ENCODE measurements at regions not wholly inside any gene's neighbourhood (a gene's known extent, or its start where the extent isn't known, plus 50 kb on each side); places are given as distances from the start of the nearest gene placed in this dataset.
"Not testable (repeated sequence)": the region's sequence is repeated elsewhere in the genome, so short reads cannot be mapped to it uniquely, and the experiment has no call there.

DNA sequence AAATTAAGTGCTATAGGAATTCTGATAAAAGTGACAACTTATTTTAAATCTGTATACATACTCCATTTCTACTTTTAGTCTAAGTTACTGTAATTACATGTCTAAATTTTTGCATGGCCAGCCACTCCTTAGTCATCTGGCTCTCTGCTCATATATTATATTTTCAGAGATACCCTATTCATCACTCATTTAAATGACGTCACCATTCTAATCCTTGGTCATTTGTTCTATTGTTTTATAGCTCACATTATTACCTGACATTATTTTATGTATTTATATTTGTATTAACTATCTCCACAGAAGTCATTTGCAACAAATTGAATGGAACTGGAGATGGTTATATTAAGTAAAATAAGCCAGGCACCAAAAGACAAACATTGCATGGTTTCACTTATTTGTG is 179.6 kb upstream of the CXorf51A start:
- Mint-ChIP-seq H3K27me3 (ENCODE audit: low read depth) (no peaks in the 10 kb centered on the region), H3K4me1 (ENCODE audit: low read depth) (no peaks in the 10 kb centered on the region), H3K9me3 (ENCODE audit: low read depth) (peaks cover 13% of the 10 kb centered on the region), H3K36me3 (ENCODE audit: low read depth) (no peaks in the 10 kb centered on the region), H3K27ac (ENCODE audit: unreplicated experiment) (no peak overlapping the region), H3K4me3 (ENCODE audit: unreplicated experiment) (no peak overlapping the region)
- no peak for DNase-seq (ENCODE audit: low spot score)
- TF ChIP-seq, protein P1, sequence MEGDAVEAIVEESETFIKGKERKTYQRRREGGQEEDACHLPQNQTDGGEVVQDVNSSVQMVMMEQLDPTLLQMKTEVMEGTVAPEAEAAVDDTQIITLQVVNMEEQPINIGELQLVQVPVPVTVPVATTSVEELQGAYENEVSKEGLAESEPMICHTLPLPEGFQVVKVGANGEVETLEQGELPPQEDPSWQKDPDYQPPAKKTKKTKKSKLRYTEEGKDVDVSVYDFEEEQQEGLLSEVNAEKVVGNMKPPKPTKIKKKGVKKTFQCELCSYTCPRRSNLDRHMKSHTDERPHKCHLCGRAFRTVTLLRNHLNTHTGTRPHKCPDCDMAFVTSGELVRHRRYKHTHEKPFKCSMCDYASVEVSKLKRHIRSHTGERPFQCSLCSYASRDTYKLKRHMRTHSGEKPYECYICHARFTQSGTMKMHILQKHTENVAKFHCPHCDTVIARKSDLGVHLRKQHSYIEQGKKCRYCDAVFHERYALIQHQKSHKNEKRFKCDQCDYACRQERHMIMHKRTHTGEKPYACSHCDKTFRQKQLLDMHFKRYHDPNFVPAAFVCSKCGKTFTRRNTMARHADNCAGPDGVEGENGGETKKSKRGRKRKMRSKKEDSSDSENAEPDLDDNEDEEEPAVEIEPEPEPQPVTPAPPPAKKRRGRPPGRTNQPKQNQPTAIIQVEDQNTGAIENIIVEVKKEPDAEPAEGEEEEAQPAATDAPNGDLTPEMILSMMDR (IDR thresholded peaks at IDR 0.05): no peak

DNA sequence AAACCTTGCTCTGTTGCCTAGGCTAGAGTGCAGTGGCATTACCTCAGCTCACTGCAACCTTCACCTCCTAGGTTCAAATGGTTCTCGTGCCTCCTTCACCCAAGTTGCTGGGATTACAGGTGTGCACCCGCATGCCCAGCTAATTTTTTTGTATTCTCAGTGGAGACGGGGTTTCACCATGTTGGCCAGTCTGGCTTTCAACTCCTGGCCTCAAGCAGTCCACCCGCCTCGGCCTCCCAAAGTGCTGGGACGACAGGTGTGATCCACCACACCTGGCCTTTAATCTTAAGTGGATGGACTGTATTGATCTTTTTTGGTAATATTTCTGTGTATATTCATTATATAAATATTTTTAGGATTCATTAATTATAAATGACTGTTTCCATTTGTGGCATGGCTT is 158.7 kb upstream of the CXorf51A start:
- H3K9me3 Mint-ChIP-seq (ENCODE audit: low read depth): peaks cover 19% of the 10 kb centered on the region
- H3K27ac Mint-ChIP-seq (ENCODE audit: unreplicated experiment): no peak overlapping the region
- H3K4me1 Mint-ChIP-seq (ENCODE audit: low read depth): no peaks in the 10 kb centered on the region
- no peaks in the 10 kb centered on the region for H3K27me3 Mint-ChIP-seq (ENCODE audit: low read depth)
- no peak for DNase-seq (ENCODE audit: low spot score)
- no peak overlapping the region for H3K4me3 Mint-ChIP-seq (ENCODE audit: unreplicated experiment)
- TF ChIP-seq, protein P1 (IDR thresholded peaks at IDR 0.05): no peak
- no peaks in the 10 kb centered on the region for H3K36me3 Mint-ChIP-seq (ENCODE audit: low read depth)

DNA sequence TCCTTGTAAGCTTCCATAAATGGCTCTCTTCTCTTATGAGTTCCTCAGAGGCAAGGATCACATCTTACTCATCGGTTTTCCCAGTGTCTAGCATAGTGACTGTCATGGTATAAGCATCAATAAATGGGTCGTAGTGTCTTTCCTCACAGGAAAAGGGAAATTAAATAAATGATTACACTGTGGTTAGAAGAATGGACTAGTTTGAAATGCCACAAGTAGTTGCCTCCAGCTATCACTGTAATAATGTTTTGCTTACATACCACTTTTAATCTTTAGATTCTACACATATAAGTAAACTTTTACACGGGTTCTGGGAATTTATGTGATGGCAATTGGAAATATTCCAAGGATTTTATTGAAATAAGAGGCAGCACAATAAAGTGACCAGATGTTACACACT is 152.8 kb upstream of the CXorf51A start:
- H3K27ac Mint-ChIP-seq (ENCODE audit: unreplicated experiment): no peak overlapping the region
- no peaks in the 10 kb centered on the region for H3K27me3 Mint-ChIP-seq (ENCODE audit: low read depth)
- DNase-seq (ENCODE audit: low spot score): no peak
- no peaks in the 10 kb centered on the region for H3K4me1 Mint-ChIP-seq (ENCODE audit: low read depth)
- H3K9me3 Mint-ChIP-seq (ENCODE audit: low read depth): peaks cover 41% of the 10 kb centered on the region
- H3K4me3 Mint-ChIP-seq (ENCODE audit: unreplicated experiment): no peak overlapping the region
- no peaks in the 10 kb centered on the region for H3K36me3 Mint-ChIP-seq (ENCODE audit: low read depth)
- TF ChIP-seq, protein P1 (IDR thresholded peaks at IDR 0.05): no peak

DNA sequence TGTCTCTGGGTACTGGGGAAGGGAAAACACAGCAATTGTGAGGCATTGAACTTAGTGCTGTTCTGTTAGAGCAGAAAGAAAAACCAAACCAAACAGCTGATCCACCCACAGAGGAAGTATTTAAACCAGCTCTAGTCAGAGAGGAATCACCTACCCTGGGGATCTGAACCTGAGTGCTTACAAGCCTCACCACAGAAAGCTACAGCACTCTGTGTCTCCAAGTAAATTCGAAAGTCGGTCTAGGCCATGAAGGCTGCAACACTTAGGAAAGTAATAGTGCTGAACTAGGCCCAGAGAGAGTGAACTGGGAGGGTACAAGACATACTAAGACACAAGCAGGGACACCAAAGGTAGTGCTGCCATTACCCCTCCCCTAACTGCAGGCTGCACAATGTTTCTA is 142.2 kb upstream of the CXorf51A start:
- TF ChIP-seq, protein P1 (IDR thresholded peaks at IDR 0.05): no peak
- Mint-ChIP-seq H3K4me1 (ENCODE audit: low read depth) (no peaks in the 10 kb centered on the region), H3K4me3 (ENCODE audit: unreplicated experiment) (no peak overlapping the region), H3K36me3 (ENCODE audit: low read depth) (no peaks in the 10 kb centered on the region), H3K27ac (ENCODE audit: unreplicated experiment) (no peak overlapping the region), H3K9me3 (ENCODE audit: low read depth) (peaks cover 46% of the 10 kb centered on the region), H3K27me3 (ENCODE audit: low read depth) (no peaks in the 10 kb centered on the region)
- DNase-seq (ENCODE audit: low spot score): no peak

DNA sequence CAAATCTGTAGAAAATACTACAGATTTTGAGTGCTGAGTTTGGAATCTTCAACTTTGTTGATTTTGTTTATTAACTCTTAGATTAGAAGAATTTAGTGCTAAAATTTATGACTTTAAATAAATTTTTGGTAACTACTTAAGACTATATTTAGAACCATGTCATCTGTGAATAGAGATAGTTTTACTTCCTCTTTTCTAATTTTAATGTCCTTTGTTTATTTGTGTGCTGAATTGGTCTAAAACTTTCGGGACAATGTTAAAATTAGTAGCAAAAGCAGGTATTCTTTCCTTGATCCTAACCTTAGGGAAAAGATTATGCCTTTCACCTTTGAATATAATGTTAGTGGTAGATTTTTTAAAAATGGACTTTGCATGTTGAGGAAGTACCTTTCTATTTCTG is 119.7 kb upstream of the CXorf51A start:
- Mint-ChIP-seq H3K9me3 (ENCODE audit: low read depth) (peaks cover 36% of the 10 kb centered on the region), H3K36me3 (ENCODE audit: low read depth) (no peaks in the 10 kb centered on the region), H3K4me1 (ENCODE audit: low read depth) (no peaks in the 10 kb centered on the region), H3K27me3 (ENCODE audit: low read depth) (no peaks in the 10 kb centered on the region), H3K27ac (ENCODE audit: unreplicated experiment) (no peak overlapping the region), H3K4me3 (ENCODE audit: unreplicated experiment) (no peak overlapping the region)
- no peak for DNase-seq (ENCODE audit: low spot score)
- TF ChIP-seq, protein P1 (IDR thresholded peaks at IDR 0.05): no peak

DNA sequence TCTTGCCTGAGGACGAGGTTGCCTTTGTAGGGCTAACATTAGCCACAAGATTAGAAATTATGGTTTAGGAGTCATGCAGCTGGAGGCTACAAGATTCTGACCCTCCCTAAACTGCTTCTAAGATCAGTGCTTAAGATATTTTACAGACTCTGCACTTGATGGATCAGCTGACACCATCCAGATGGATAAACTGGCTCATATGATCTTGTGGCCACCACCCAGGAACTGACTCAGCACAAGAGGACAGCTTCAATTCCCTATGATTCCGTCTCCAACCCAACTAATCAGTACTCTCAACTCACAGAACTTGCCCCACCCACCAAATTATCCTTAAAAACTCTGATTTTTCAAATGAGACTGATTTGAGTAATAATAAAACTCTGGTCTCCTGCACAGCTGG is 118.5 kb upstream of the CXorf51A start:
- peaks cover 37% of the 10 kb centered on the region for H3K9me3 Mint-ChIP-seq (ENCODE audit: low read depth)
- H3K27ac Mint-ChIP-seq (ENCODE audit: unreplicated experiment): not testable (repeated sequence)

More for the DNA sequence above, 118.5 kb upstream of the CXorf51A start:
- H3K4me1 Mint-ChIP-seq (ENCODE audit: low read depth); H3K36me3 Mint-ChIP-seq (ENCODE audit: low read depth); H3K4me3 Mint-ChIP-seq (ENCODE audit: unreplicated experiment); H3K27me3 Mint-ChIP-seq (ENCODE audit: low read depth); DNase-seq (ENCODE audit: low spot score): not testable (repeated sequence)

Data from chondrocyte (in vitro differentiated cells).